Neuronal stem cell (in vitro differentiated cells): ENCODE measurements at regions not wholly inside any gene's neighbourhood (a gene's known extent, or its start where the extent isn't known, plus 50 kb on each side); places are given as distances from the start of the nearest gene placed in this dataset.
"Not testable (repeated sequence)": the region's sequence is repeated elsewhere in the genome, so short reads cannot be mapped to it uniquely, and the experiment has no call there.

ENCODE experiments used
- DNase-seq: peaks from one replicate; pipeline ENCODE4 v3.0.0-alpha.2; 2013; ENCODE audit warnings: low spot score
- H2AFZ ChIP-seq: one replicate; pipeline ENCODE4 v1.6.1; 2013; ENCODE audit warnings: mild to moderate bottlenecking, low read length, inconsistent platforms
- H2AK5ac ChIP-seq: 2 replicates; pipeline ENCODE4 v1.6.1; 2013; ENCODE audit warnings: low read depth, mild to moderate bottlenecking, inconsistent platforms, low read length, moderate library complexity, mixed read lengths
- H2BK120ac ChIP-seq: 2 replicates; pipeline ENCODE4 v1.6.1; 2013; ENCODE audit warnings: low read depth, mild to moderate bottlenecking, inconsistent platforms, low read length, moderate library complexity, mixed read lengths
- H2BK12ac ChIP-seq: one replicate; pipeline ENCODE4 v1.6.1; 2013; ENCODE audit warnings: low read length, inconsistent platforms
- H2BK15ac ChIP-seq: 2 replicates; pipeline ENCODE4 v1.6.1; 2013; ENCODE audit warnings: mild to moderate bottlenecking, low read length, inconsistent platforms, mixed read lengths
- H2BK5ac ChIP-seq: one replicate; pipeline ENCODE4 v1.6.1; 2013; ENCODE audit warnings: inconsistent platforms, mild to moderate bottlenecking, low read length, moderate library complexity
- H3K14ac ChIP-seq: one replicate; pipeline ENCODE4 v1.6.1; 2013; ENCODE audit warnings: low read length, inconsistent platforms
- H3K18ac ChIP-seq: 2 replicates; pipeline ENCODE4 v1.6.1; 2013; ENCODE audit warnings: low read length, inconsistent platforms
- H3K23ac ChIP-seq: 2 replicates; pipeline ENCODE4 v1.6.1; 2013; ENCODE audit warnings: low read depth, mild to moderate bottlenecking, mixed read lengths, low read length, inconsistent platforms; ENCODE audit not compliant: poor library complexity
- H3K27ac ChIP-seq: replicated peaks from 3 replicates; pipeline ENCODE4 v1.5.1; 2013; ENCODE audit warnings: low read length, inconsistent platforms
- H3K27me3 ChIP-seq, 3 experiments: 2 replicates each; pipeline ENCODE4 v1.6.1; 2013; ENCODE audit warnings: low read length in 3 of 3, mild to moderate bottlenecking in 2 of 3, inconsistent platforms in 1 of 3, low read depth in 1 of 3, mixed read lengths in 1 of 3, moderate library complexity in 1 of 3; ENCODE audit not compliant: control insufficient read depth in 3 of 3, insufficient read depth in 3 of 3
- H3K36me3 ChIP-seq, 2 donors: replicated peaks in 1 of 2; 2 replicates each; pipeline ENCODE4 v1.6.1; 2013; ENCODE audit warnings: low read length in 2 of 2; ENCODE audit not compliant: control insufficient read depth in 2 of 2, insufficient read depth in 2 of 2
- H3K4ac ChIP-seq: 2 replicates; pipeline ENCODE4 v1.6.1; 2013; ENCODE audit warnings: inconsistent platforms, mild to moderate bottlenecking, low read length, moderate library complexity
- H3K4me1 ChIP-seq, 2 donors: 1 replicate in 1 of 2; 2 replicates in 1 of 2; pipeline ENCODE4 v1.6.1; 2013; ENCODE audit warnings: low read length in 2 of 2, low read depth in 1 of 2; ENCODE audit not compliant: control insufficient read depth in 2 of 2, insufficient read depth in 1 of 2
- H3K4me2 ChIP-seq: one replicate; pipeline ENCODE4 v1.6.1; 2013; ENCODE audit warnings: mild to moderate bottlenecking, low read length, inconsistent platforms; ENCODE audit not compliant: insufficient read depth, poor library complexity, severe bottlenecking
- H3K4me3 ChIP-seq, 2 donors: 2 replicates each; pipeline ENCODE4 v1.5.1; 2013; ENCODE audit warnings: low read length in 2 of 2, mild to moderate bottlenecking in 2 of 2, inconsistent platforms in 1 of 2, moderate library complexity in 1 of 2
- H3K79me1 ChIP-seq: one replicate; pipeline ENCODE4 v1.6.1; 2013; ENCODE audit warnings: low read depth, mild to moderate bottlenecking, inconsistent platforms, low read length, moderate library complexity
- H3K9ac ChIP-seq: one replicate; pipeline ENCODE4 v1.6.1; 2013; ENCODE audit warnings: mild to moderate bottlenecking, low read depth, low read length, inconsistent platforms; ENCODE audit not compliant: poor library complexity
- H3K9me3 ChIP-seq, 2 donors: replicated peaks in 1 of 2; 2 replicates each; pipeline versions ENCODE3 to v1.6.1; 2013; ENCODE audit warnings: low read length in 2 of 2, mild to moderate bottlenecking in 2 of 2, inconsistent platforms in 1 of 2, low read depth in 1 of 2, mixed read lengths in 1 of 2, moderate library complexity in 1 of 2; ENCODE audit not compliant: control insufficient read depth in 2 of 2, insufficient read depth in 1 of 2
- H4K8ac ChIP-seq: one replicate; pipeline ENCODE4 v1.6.1; 2013; ENCODE audit warnings: low read depth, mild to moderate bottlenecking, inconsistent platforms, low read length, moderate library complexity
- H4K91ac ChIP-seq: one replicate; pipeline ENCODE4 v1.6.1; 2013; ENCODE audit warnings: low read length, low read depth, mild to moderate bottlenecking, inconsistent platforms; ENCODE audit not compliant: poor library complexity
- WGBS, 2 donors: extraction: QIAGEN DNeasy Blood & Tissue Kit; methylation state at CpG; one replicate each; pipeline ENCODE4 v1.1.7; 2013; ENCODE audit warnings: missing lambda C conversion rate in 2 of 2, mixed read lengths in 1 of 2; ENCODE audit not compliant: insufficient read length in 2 of 2, insufficient replicate concordance in 1 of 2; ENCODE audit errors: extremely low coverage in 2 of 2; 5-methylcytosine and 5-hydroxymethylcytosine counted together

DNA sequence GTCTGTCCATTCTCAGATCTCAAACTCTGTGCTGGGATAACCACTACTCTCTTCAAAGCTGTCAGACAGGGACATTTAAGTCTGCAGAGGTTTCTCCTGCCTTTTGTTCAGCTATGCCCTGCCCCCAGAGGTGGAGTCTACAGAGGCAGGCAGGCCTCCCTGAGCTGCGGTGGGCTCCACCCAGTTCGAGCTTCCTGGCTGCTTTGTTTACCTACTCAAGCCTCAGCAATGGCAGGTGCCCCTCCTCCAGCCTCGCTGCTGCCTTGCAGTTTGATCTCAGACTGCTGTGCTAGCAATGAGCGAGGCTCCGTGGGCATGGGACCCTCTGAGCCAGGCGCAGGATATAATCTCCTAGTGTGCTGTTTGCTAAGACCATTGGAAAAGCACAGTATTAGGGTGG is 53.1 kb upstream of the HUNK start:
- not testable (repeated sequence) for DNase-seq, H3K4me3 ChIP-seq, H2AK5ac ChIP-seq, H2BK120ac ChIP-seq, H3K9ac ChIP-seq, H3K27ac ChIP-seq, H3K36me3 ChIP-seq, H2BK5ac ChIP-seq, H3K27me3 ChIP-seq, H3K4ac ChIP-seq, H3K79me1 ChIP-seq, H3K14ac ChIP-seq, H3K9me3 ChIP-seq, H3K18ac ChIP-seq, H3K23ac ChIP-seq, H2AFZ ChIP-seq, H4K91ac ChIP-seq, H3K4me2 ChIP-seq, H4K8ac ChIP-seq, H2BK12ac ChIP-seq, H2BK15ac ChIP-seq, H3K4me1 ChIP-seq
- WGBS, 2 donors: no CpG with 5 or more reads among the region's 6 CpGs

- not testable (repeated sequence) for H3K4me3 ChIP-seq, H3K27ac ChIP-seq, H4K8ac ChIP-seq, H2AFZ ChIP-seq, H3K4me1 ChIP-seq, H2AK5ac ChIP-seq, H2BK5ac ChIP-seq, H3K9me3 ChIP-seq, H3K18ac ChIP-seq, H3K36me3 ChIP-seq, H3K4me2 ChIP-seq, H2BK12ac ChIP-seq, H3K27me3 ChIP-seq, H3K4ac ChIP-seq, H4K91ac ChIP-seq, DNase-seq, H3K79me1 ChIP-seq, H3K9ac ChIP-seq, H3K14ac ChIP-seq, H3K23ac ChIP-seq, H2BK120ac ChIP-seq, H2BK15ac ChIP-seq
- no CpG with 5 or more reads among the region's 3 CpGs for WGBS, 2 donors
Observed at GRCh38 chr21:31814356-31814755, 58.5 kb upstream of the HUNK start.

- no peak overlapping the region for H3K14ac ChIP-seq
- no peak overlapping the region for H2AK5ac ChIP-seq
- H3K27me3 ChIP-seq: no peaks in the 10 kb centered on the region
- no peaks in the 10 kb centered on the region for H3K4me1 ChIP-seq
- H3K9ac ChIP-seq: no peak overlapping the region
- no peak overlapping the region for H2BK15ac ChIP-seq
- no peak overlapping the region for H2BK12ac ChIP-seq
- no peaks in the 10 kb centered on the region for H3K36me3 ChIP-seq
- H2AFZ ChIP-seq: no peak overlapping the region
- no peaks in the 10 kb centered on the region for H3K79me1 ChIP-seq
- no peak overlapping the region for H2BK120ac ChIP-seq
- H4K8ac ChIP-seq: no peak overlapping the region
- no peak overlapping the region for H3K27ac ChIP-seq
- H3K18ac ChIP-seq: no peak overlapping the region
- no peak overlapping the region for H3K4me2 ChIP-seq
- no peak overlapping the region for H3K23ac ChIP-seq
- WGBS, 2 donors: no CpG with 5 or more reads among the region's 1 CpG
- no peak overlapping the region for H3K4ac ChIP-seq
- no peaks in the 10 kb centered on the region for H3K9me3 ChIP-seq
- H3K4me3 ChIP-seq: no peak overlapping the region
- DNase-seq: no peak
- no peak overlapping the region for H2BK5ac ChIP-seq
- H4K91ac ChIP-seq: no peak overlapping the region
Observed at GRCh38 chr21:31813862-31814261, 59.0 kb upstream of the HUNK start.

DNA sequence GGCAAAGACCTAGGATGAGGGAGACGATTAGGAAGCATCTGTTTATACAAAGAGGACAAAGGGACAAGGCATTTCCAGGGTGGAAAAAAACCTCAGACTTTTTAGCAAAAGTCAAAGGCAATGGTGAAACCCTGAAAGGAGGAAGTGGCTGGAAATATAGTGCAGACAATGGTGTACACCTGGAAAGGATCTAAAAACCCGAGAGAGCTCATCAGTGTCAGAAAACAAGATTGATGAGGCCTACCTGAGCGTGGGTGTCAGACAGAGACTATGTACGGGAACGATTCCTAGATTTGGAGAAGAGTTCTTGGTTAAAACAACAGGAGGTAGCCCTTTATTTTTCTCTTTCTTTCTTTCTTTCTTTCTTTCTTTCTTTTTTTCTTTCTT is 68.8 kb upstream of the HUNK start:
- Histone ChIP-seq H3K4ac (no peak overlapping the region), H3K27ac (no peak overlapping the region), H3K4me1 (peaks cover 4 to 34% of the 10 kb centered on the region in 2 donors), H2BK5ac (no peak overlapping the region), H4K91ac (no peak overlapping the region), H3K79me1 (no peaks in the 10 kb centered on the region), H3K27me3 (peaks cover 0 to 7% (median 0%) of the 10 kb centered on the region in 3 experiments), H3K23ac (no peak overlapping the region), H2BK12ac (no peak overlapping the region), H3K4me3 (no peak overlapping the region), H2BK15ac (no peak overlapping the region), H3K36me3 (no peaks in the 10 kb centered on the region), H2AFZ (no peak overlapping the region), H2AK5ac (no peak overlapping the region), H3K18ac (no peak overlapping the region), H2BK120ac (no peak overlapping the region), H3K9me3 (no peaks in the 10 kb centered on the region), H3K4me2 (no peak overlapping the region), H3K14ac (no peak overlapping the region), H4K8ac (no peak overlapping the region), H3K9ac (no peak overlapping the region)
- no peak for DNase-seq
- no CpG with 5 or more reads among the region's 5 CpGs for whole genome bisulfite sequencing, 2 donors
